GM23338 (cell line): ENCODE measurements at regions not wholly inside any gene's neighbourhood (a gene's known extent, or its start where the extent isn't known, plus 50 kb on each side); places are given as distances from the start of the nearest gene placed in this dataset.

Source experiments
- ATAC-seq: fragments of 200-7000 bp; cut with Tn5 transposase; 3 replicates; pipeline ENCODE4 v1.9.1; 2020
- DNase-seq: peaks from one replicate; pipeline ENCODE4 v3.0.0-alpha.2; 2015; ENCODE audit warnings: low spot score
- H2AFZ ChIP-seq: fragments of 200-600 bp; sonication (generic); 2 replicates; pipeline ENCODE4 v1.8.0; 2016; ENCODE audit warnings: antibody characterized with exemption, mild to moderate bottlenecking, moderate library complexity
- H3F3A ChIP-seq: fragments of 200-600 bp; sonication (generic); replicated peaks from 2 replicates; pipeline ENCODE4 v1.8.0; 2017; ENCODE audit warnings: antibody characterized with exemption, mixed run types, low read depth
- H3K27ac ChIP-seq: fragments of 200-600 bp; sonication (generic); 2 replicates; pipeline ENCODE4 v1.6.1; 2016; ENCODE audit warnings: low read depth
- H3K27me3 ChIP-seq: fragments of 200-600 bp; sonication (generic); 2 replicates; pipeline ENCODE4 v1.8.0; 2016; ENCODE audit warnings: mild to moderate bottlenecking, mixed run types, moderate library complexity; ENCODE audit not compliant: insufficient read depth
- H3K36me3 ChIP-seq: fragments of 200-600 bp; sonication (generic); 2 replicates; pipeline ENCODE4 v1.8.0; 2016; ENCODE audit warnings: mild to moderate bottlenecking; ENCODE audit not compliant: insufficient read depth
- H3K4me1 ChIP-seq: fragments of 200-600 bp; sonication (generic); 2 replicates; pipeline ENCODE4 v1.8.0; 2016; ENCODE audit warnings: mild to moderate bottlenecking, moderate library complexity; ENCODE audit not compliant: insufficient read depth
- H3K4me2 ChIP-seq: fragments of 200-600 bp; sonication (generic); 2 replicates; pipeline ENCODE4 v1.7.1; 2017; ENCODE audit warnings: mixed run types
- H3K4me3 ChIP-seq: fragments of 200-600 bp; sonication (generic); 2 replicates; pipeline ENCODE4 v1.6.1; 2016; ENCODE audit warnings: mixed run types
- H3K79me2 ChIP-seq: fragments of 200-600 bp; sonication (generic); replicated peaks from 2 replicates; pipeline ENCODE4 v1.8.0; 2017; ENCODE audit warnings: mild to moderate bottlenecking; ENCODE audit not compliant: insufficient read depth
- H3K9me2 ChIP-seq: fragments of 200-600 bp; sonication (generic); 2 replicates; pipeline ENCODE4 v1.8.0; 2017; ENCODE audit not compliant: insufficient read depth
- H4K20me1 ChIP-seq: fragments of 200-600 bp; sonication (generic); replicated peaks from 2 replicates; pipeline ENCODE4 v1.8.0; 2017; ENCODE audit warnings: mild to moderate bottlenecking; ENCODE audit not compliant: insufficient read depth
- H3K27ac Mint-ChIP-seq: 2 replicates; pipeline ENCODE4 v1.8.0; 2020; ENCODE audit warnings: inconsistent platforms, mild to moderate bottlenecking, moderate library complexity, mixed read lengths
- H3K27me3 Mint-ChIP-seq: 3 replicates; pipeline ENCODE4 v1.8.0; 2022; ENCODE audit warnings: low read depth, mild to moderate bottlenecking, moderate library complexity, mixed read lengths, inconsistent platforms; ENCODE audit not compliant: insufficient read depth, poor library complexity
- H3K36me3 Mint-ChIP-seq: 3 replicates; pipeline ENCODE4 v1.8.0; 2021; ENCODE audit warnings: low read depth, mild to moderate bottlenecking, inconsistent platforms, moderate library complexity, mixed read lengths
- H3K4me1 Mint-ChIP-seq: 3 replicates; pipeline ENCODE4 v1.8.0; 2020; ENCODE audit warnings: mild to moderate bottlenecking, inconsistent platforms, mixed read lengths
- H3K4me3 Mint-ChIP-seq: 3 replicates; pipeline ENCODE4 v1.8.0; 2021; ENCODE audit warnings: moderate library complexity, mild to moderate bottlenecking, inconsistent platforms, mixed read lengths
- H3K9me3 Mint-ChIP-seq: 3 replicates; pipeline ENCODE4 v1.8.0; 2020; ENCODE audit warnings: moderate library complexity, mild to moderate bottlenecking, inconsistent platforms, mixed read lengths
- CREB1 ChIP-seq: fragments of 250-450 bp; sonication (Bioruptor Pico); IDR thresholded peaks from 2 replicates; pipeline ENCODE4 v1.5.0; 2020; ENCODE audit warnings: low read depth, mild to moderate bottlenecking, moderate library complexity
- CTCF ChIP-seq, 2 experiments: fragments of 200-600 bp in 1 of 2; sonication (generic) in 1 of 2; conservative IDR thresholded peaks; 2 replicates each; pipeline versions ENCODE4 v1.5.1 to v1.6.1; 2016 to 2017; ENCODE audit warnings: antibody characterized with exemption in 2 of 2, low read depth in 2 of 2, mild to moderate bottlenecking in 2 of 2, moderate library complexity in 1 of 2
- EZH2 ChIP-seq: fragments of 200-600 bp; sonication (generic); IDR thresholded peaks from one replicate; pipeline ENCODE4 v1.8.0; 2017; ENCODE audit warnings: antibody characterized with exemption, mild to moderate bottlenecking, low read depth; ENCODE audit not compliant: unreplicated experiment
- EZH2phosphoT487 ChIP-seq: fragments of 200-600 bp; sonication (generic); IDR thresholded peaks from one replicate; pipeline ENCODE4 v1.8.1; 2018; ENCODE audit warnings: antibody characterized with exemption; ENCODE audit not compliant: unreplicated experiment
- NANOG ChIP-seq: IDR thresholded peaks from 2 replicates; pipeline ENCODE4 v1.6.1; 2016; ENCODE audit warnings: antibody characterized with exemption, borderline replicate concordance
- POLR2AphosphoS5 ChIP-seq: IDR thresholded peaks from 2 replicates; pipeline ENCODE4 v1.6.1; 2016; ENCODE audit warnings: antibody characterized with exemption, low read depth
- REST ChIP-seq: IDR thresholded peaks from one replicate; pipeline ENCODE4 v1.6.1; 2018; ENCODE audit warnings: antibody characterized with exemption; ENCODE audit not compliant: unreplicated experiment
- STAT1 ChIP-seq: IDR thresholded peaks from one replicate; pipeline ENCODE4 v1.6.1; 2016; ENCODE audit warnings: antibody characterized with exemption; ENCODE audit not compliant: unreplicated experiment
- ZNF114 ChIP-seq: fragments of 250-450 bp; sonication (Bioruptor Pico); IDR thresholded peaks from 2 replicates; pipeline ENCODE4 v1.5.0; 2020; ENCODE audit warnings: mild to moderate bottlenecking, moderate library complexity
- ZNF331 ChIP-seq: fragments of 250-450 bp; sonication (Bioruptor Pico); IDR thresholded peaks from 2 replicates; pipeline ENCODE4 v1.5.0; 2020; ENCODE audit warnings: low read depth, mild to moderate bottlenecking, moderate library complexity
- TF ChIP-seq, protein P1 (sequence below): fragments of 250-450 bp; sonication (Bioruptor Pico); IDR thresholded peaks from 2 replicates; pipeline ENCODE4 v1.5.0; 2020; ENCODE audit warnings: mild to moderate bottlenecking, moderate library complexity

DNA sequence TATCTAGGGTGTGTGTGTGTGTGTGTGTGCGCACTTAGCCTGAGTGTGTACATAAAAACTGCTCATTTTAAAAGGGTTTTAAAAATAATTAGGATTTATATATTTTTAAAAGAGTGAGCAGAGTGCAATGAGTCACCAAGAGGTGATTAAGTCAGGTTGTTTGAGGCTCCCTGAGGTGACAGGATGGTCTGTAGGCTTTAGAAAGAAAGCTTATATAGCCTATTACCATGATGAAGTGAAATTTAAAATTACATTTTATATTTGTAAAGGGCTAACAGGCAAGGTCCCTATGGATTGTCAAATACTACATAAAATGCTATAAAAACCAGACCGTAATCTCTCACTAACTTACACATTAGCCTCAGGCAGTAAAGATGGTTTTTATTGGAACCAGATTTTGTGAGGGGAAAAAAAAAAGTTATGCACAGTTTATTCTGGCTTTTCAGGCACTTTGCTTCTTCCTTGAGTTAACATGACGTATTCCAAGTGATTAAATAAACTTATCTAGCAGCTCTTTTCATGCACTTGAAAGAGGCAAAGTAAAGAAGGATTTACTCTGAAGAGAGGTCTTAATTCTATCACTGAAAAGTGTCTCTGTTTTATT, 711.7 kb upstream of the PTBP2 start:
- Histone ChIP-seq H3K9me2 (no peaks in the 10 kb centered on the region), H3K27ac (no peak overlapping the region), H3K4me1 (no peaks in the 10 kb centered on the region), H3K4me2 (no peak overlapping the region), H3K4me3 (no peak overlapping the region), H2AFZ (no peak overlapping the region), H4K20me1 (no peaks in the 10 kb centered on the region), H3K36me3 (no peaks in the 10 kb centered on the region), H3K27me3 (no peaks in the 10 kb centered on the region), H3K79me2 (no peaks in the 10 kb centered on the region), H3F3A (no peaks in the 10 kb centered on the region)
- Mint-ChIP-seq H3K27ac (no peak overlapping the region), H3K27me3 (no peaks in the 10 kb centered on the region), H3K9me3 (peaks cover 11% of the 10 kb centered on the region; the same call in 2 of the 3 replicates), H3K4me3 (no peak overlapping the region), H3K4me1 (no peaks in the 10 kb centered on the region), H3K36me3 (peaks cover 12% of the 10 kb centered on the region; the same call in 2 of the 3 replicates)
- DNase-seq (no peak), ATAC-seq (no peak)
- TF ChIP-seq POLR2AphosphoS5 (no peak), STAT1 (no peak), CTCF (conservative IDR thresholded peaks at IDR 0.05; ENCODE audit: low read depth in 2 of 2) (no peak)

GRCh38 chr1:96011606-96012005, 710.0 kb upstream of the PTBP2 start:
- no peak overlapping the region for H3K4me2 ChIP-seq
- no peak overlapping the region for H3K4me3 ChIP-seq
- H3K79me2 ChIP-seq = no peaks in the 10 kb centered on the region
- no peaks in the 10 kb centered on the region for H3K27me3 Mint-ChIP-seq
- no peaks in the 10 kb centered on the region; the same call in 2 of the 3 replicates for H3K9me3 Mint-ChIP-seq
- H3F3A ChIP-seq = no peaks in the 10 kb centered on the region
- no peaks in the 10 kb centered on the region for H3K4me1 ChIP-seq
- DNase-seq (no peak), ATAC-seq (no peak)
- no peak overlapping the region for H3K4me3 Mint-ChIP-seq
- no peaks in the 10 kb centered on the region for H3K36me3 ChIP-seq
- no peak overlapping the region for H3K27ac ChIP-seq
- H3K36me3 Mint-ChIP-seq = no peaks in the 10 kb centered on the region
- H3K27ac Mint-ChIP-seq = no peak overlapping the region
- H3K9me2 ChIP-seq = no peaks in the 10 kb centered on the region
- no peaks in the 10 kb centered on the region for H4K20me1 ChIP-seq
- no peaks in the 10 kb centered on the region for H3K4me1 Mint-ChIP-seq
- no peaks in the 10 kb centered on the region for H3K27me3 ChIP-seq
- H2AFZ ChIP-seq = no peak overlapping the region
- no peak for TF ChIP-seq NANOG
- no peak for TF ChIP-seq STAT1
- TF ChIP-seq ZNF114 (CRISPR knock-in tag) = no peak
- TF ChIP-seq POLR2AphosphoS5 = no peak
- no peak for TF ChIP-seq EZH2phosphoT487
- TF ChIP-seq EZH2 = no peak
- TF ChIP-seq CREB1 (CRISPR knock-in tag) = no peak
- TF ChIP-seq, protein P1, sequence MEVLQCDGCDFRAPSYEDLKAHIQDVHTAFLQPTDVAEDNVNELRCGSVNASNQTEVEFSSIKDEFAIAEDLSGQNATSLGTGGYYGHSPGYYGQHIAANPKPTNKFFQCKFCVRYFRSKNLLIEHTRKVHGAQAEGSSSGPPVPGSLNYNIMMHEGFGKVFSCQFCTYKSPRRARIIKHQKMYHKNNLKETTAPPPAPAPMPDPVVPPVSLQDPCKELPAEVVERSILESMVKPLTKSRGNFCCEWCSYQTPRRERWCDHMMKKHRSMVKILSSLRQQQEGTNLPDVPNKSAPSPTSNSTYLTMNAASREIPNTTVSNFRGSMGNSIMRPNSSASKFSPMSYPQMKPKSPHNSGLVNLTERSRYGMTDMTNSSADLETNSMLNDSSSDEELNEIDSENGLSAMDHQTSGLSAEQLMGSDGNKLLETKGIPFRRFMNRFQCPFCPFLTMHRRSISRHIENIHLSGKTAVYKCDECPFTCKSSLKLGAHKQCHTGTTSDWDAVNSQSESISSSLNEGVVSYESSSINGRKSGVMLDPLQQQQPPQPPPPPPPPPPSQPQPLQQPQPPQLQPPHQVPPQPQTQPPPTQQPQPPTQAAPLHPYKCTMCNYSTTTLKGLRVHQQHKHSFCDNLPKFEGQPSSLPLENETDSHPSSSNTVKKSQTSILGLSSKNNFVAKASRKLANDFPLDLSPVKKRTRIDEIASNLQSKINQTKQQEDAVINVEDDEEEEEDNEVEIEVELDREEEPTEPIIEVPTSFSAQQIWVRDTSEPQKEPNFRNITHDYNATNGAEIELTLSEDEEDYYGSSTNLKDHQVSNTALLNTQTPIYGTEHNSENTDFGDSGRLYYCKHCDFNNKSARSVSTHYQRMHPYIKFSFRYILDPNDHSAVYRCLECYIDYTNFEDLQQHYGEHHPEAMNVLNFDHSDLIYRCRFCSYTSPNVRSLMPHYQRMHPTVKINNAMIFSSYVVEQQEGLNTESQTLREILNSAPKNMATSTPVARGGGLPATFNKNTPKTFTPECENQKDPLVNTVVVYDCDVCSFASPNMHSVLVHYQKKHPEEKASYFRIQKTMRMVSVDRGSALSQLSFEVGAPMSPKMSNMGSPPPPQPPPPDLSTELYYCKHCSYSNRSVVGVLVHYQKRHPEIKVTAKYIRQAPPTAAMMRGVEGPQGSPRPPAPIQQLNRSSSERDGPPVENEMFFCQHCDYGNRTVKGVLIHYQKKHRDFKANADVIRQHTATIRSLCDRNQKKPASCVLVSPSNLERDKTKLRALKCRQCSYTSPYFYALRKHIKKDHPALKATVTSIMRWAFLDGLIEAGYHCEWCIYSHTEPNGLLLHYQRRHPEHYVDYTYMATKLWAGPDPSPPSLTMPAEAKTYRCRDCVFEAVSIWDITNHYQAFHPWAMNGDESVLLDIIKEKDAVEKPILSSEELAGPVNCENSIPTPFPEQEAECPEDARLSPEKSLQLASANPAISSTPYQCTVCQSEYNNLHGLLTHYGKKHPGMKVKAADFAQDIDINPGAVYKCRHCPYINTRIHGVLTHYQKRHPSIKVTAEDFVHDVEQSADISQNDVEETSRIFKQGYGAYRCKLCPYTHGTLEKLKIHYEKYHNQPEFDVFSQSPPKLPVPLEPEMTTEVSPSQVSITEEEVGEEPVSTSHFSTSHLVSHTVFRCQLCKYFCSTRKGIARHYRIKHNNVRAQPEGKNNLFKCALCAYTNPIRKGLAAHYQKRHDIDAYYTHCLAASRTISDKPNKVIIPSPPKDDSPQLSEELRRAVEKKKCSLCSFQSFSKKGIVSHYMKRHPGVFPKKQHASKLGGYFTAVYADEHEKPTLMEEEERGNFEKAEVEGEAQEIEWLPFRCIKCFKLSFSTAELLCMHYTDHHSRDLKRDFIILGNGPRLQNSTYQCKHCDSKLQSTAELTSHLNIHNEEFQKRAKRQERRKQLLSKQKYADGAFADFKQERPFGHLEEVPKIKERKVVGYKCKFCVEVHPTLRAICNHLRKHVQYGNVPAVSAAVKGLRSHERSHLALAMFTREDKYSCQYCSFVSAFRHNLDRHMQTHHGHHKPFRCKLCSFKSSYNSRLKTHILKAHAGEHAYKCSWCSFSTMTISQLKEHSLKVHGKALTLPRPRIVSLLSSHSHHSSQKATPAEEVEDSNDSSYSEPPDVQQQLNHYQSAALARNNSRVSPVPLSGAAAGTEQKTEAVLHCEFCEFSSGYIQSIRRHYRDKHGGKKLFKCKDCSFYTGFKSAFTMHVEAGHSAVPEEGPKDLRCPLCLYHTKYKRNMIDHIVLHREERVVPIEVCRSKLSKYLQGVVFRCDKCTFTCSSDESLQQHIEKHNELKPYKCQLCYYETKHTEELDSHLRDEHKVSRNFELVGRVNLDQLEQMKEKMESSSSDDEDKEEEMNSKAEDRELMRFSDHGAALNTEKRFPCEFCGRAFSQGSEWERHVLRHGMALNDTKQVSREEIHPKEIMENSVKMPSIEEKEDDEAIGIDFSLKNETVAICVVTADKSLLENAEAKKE (CRISPR knock-in tag) = no peak
- TF ChIP-seq ZNF331 (CRISPR knock-in tag) = no peak
- TF ChIP-seq REST = no peak
